Testis (tissue), 2 donors: ENCODE measurements at regions not wholly inside any gene's neighbourhood (a gene's known extent, or its start where the extent isn't known, plus 50 kb on each side); places are given as distances from the start of the nearest gene placed in this dataset.

Source experiments
- DNase-seq: peaks from one replicate; pipeline ENCODE4 v3.0.0-alpha.2; 2019
- H3K27ac ChIP-seq, 2 donors: fragments of 200-600 bp; sonication (generic); one replicate each; pipeline ENCODE4 v1.5.1; 2019
- H3K27me3 ChIP-seq: fragments of 200-600 bp; sonication (generic); one replicate; pipeline ENCODE4 v1.5.1; 2019
- H3K36me3 ChIP-seq: fragments of 200-600 bp; sonication (generic); one replicate; pipeline ENCODE4 v1.5.1; 2017; ENCODE audit warnings: low read depth; ENCODE audit errors: missing control alignments
- H3K4me1 ChIP-seq: fragments of 200-600 bp; sonication (generic); one replicate; pipeline ENCODE4 v1.5.1; 2019
- H3K4me3 ChIP-seq, 2 donors: fragments of 200-600 bp; sonication (generic); one replicate each; pipeline ENCODE4 v1.5.1; 2017 to 2019
- H3K9me3 ChIP-seq: fragments of 200-600 bp; sonication (generic); one replicate; pipeline ENCODE4 v1.5.1; 2017
- CTCF ChIP-seq, 3 experiments: fragments of 450-650 bp in 2 of 3; fragments of 200-600 bp in 1 of 3; sonication (generic) in 1 of 3; IDR thresholded peaks; one replicate each; pipeline ENCODE4 v1.5.1; 2016 to 2019; ENCODE audit warnings: antibody characterized with exemption in 3 of 3, mild to moderate bottlenecking in 2 of 3, moderate library complexity in 1 of 3
- POLR2A ChIP-seq: fragments of 450-650 bp; IDR thresholded peaks from one replicate; pipeline ENCODE4 v1.6.1; 2017; ENCODE audit warnings: antibody characterized with exemption, mild to moderate bottlenecking, moderate library complexity
- WGBS, 2 donors: methylation state at CpG; one replicate each; pipeline ENCODE4 v1.1.5; 2018; 5-methylcytosine and 5-hydroxymethylcytosine counted together
- intact Hi-C: fragments of 100-400 bp; cut with DNase I; formaldehyde crosslinking; loops from one replicate; pipeline ENCODE4 v1.15.1; 2023; ENCODE audit warnings: low total_unique reads

GRCh38 chr5:87885758-87886157 is 382.9 kb downstream of the TMEM161B start:
- Histone ChIP-seq H3K36me3 (no peaks in the 10 kb centered on the region), H3K4me3 (no peak overlapping the region), H3K9me3 (no peaks in the 10 kb centered on the region), H3K27ac (no peak overlapping the region), H3K4me1 (no peaks in the 10 kb centered on the region), H3K27me3 (peaks cover 5% of the 10 kb centered on the region)
- DNase-seq: no peak
- no peak for TF ChIP-seq CTCF (IDR thresholded peaks at IDR 0.05)
- no peak for TF ChIP-seq POLR2A
- 84 to 87% methylated on average over 1 of the region's 1 CpG for WGBS, 2 donors
- intact Hi-C loops: no loop called here

- H3K36me3 ChIP-seq: no peaks in the 10 kb centered on the region
- 72 to 79% methylated on average over 2 of the region's 2 CpGs for WGBS, 2 donors
- H3K9me3 ChIP-seq: no peaks in the 10 kb centered on the region
- TF ChIP-seq CTCF (IDR thresholded peaks at IDR 0.05) (no peak), POLR2A (no peak)
- intact Hi-C loops: no loop called here
- H3K4me3 ChIP-seq: no peak overlapping the region
- no peak overlapping the region for H3K27ac ChIP-seq
- H3K4me1 ChIP-seq: no peaks in the 10 kb centered on the region
- DNase-seq: no peak
- H3K27me3 ChIP-seq: no peaks in the 10 kb centered on the region
These were observed 391.1 kb downstream of the TMEM161B start for GRCh38 chr5:87877495-87877894.

GRCh38 chr5:87877023-87877422 is 391.6 kb downstream of the TMEM161B start:
- intact Hi-C loops: no loop called here
- 31 to 59% methylated on average over 1 of the region's 1 CpG for WGBS, 2 donors
- DNase-seq: no peak
- Histone ChIP-seq H3K27ac (no peak overlapping the region), H3K4me3 (no peak overlapping the region), H3K9me3 (no peaks in the 10 kb centered on the region), H3K36me3 (no peaks in the 10 kb centered on the region), H3K4me1 (no peaks in the 10 kb centered on the region), H3K27me3 (no peaks in the 10 kb centered on the region)
- TF ChIP-seq POLR2A (no peak), CTCF (IDR thresholded peaks at IDR 0.05) (no peak)

- 67 to 73% methylated on average over 2 of the region's 2 CpGs for WGBS, 2 donors
- H3K4me1 ChIP-seq: no peaks in the 10 kb centered on the region
- H3K36me3 ChIP-seq: no peaks in the 10 kb centered on the region
- intact Hi-C loops: no loop called here
- no peaks in the 10 kb centered on the region for H3K27me3 ChIP-seq
- TF ChIP-seq CTCF (IDR thresholded peaks at IDR 0.05): no peak
- no peak for TF ChIP-seq POLR2A
- H3K4me3 ChIP-seq: no peak overlapping the region
- no peak overlapping the region for H3K27ac ChIP-seq
- no peaks in the 10 kb centered on the region for H3K9me3 ChIP-seq
- DNase-seq: no peak
These were observed 392.0 kb downstream of the TMEM161B start for GRCh38 chr5:87876616-87877015.

GRCh38 chr5:87872986-87873385 is 395.7 kb downstream of the TMEM161B start:
- 68 to 73% methylated on average over 3 of the region's 3 CpGs for WGBS, 2 donors
- H3K4me3 ChIP-seq: no peak overlapping the region
- no peak for DNase-seq
- TF ChIP-seq POLR2A (no peak), CTCF (IDR thresholded peaks at IDR 0.05) (no peak)
- no peaks in the 10 kb centered on the region for H3K4me1 ChIP-seq
- no peaks in the 10 kb centered on the region for H3K27me3 ChIP-seq
- no peaks in the 10 kb centered on the region for H3K36me3 ChIP-seq
- no peaks in the 10 kb centered on the region for H3K9me3 ChIP-seq
- no peak overlapping the region for H3K27ac ChIP-seq
- intact Hi-C loops: no loop called here
